ENCODE measurements at regions not wholly inside any gene's neighbourhood (a gene's known extent, or its start where the extent isn't known, plus 50 kb on each side); places are given as distances from the start of the nearest gene placed in this dataset.

GRCh38 chr7:57274535-57275283 lies 142.5 kb upstream of the ZNF479 start:
- DNase-seq (ENCODE audit: insufficient read length) (no peak), FAIRE-seq (no peak)
- TF ChIP-seq POLR2AphosphoS5 (IDR thresholded peaks at IDR 0.05; ENCODE audit: low read depth, low read length): no peak
- TF ChIP-seq TAF1 (IDR thresholded peaks at IDR 0.05; ENCODE audit: borderline replicate concordance, low read depth, low read length): no peak
- TF ChIP-seq POLR2A (IDR thresholded peaks at IDR 0.05; ENCODE audit: low read depth, low read length): no peak

- TF ChIP-seq POLR2AphosphoS5 (IDR thresholded peaks at IDR 0.05; ENCODE audit: low read depth, low read length): no peak
- no peak for TF ChIP-seq POLR2A (IDR thresholded peaks at IDR 0.05; ENCODE audit: low read depth, low read length)
- TF ChIP-seq TAF1 (IDR thresholded peaks at IDR 0.05; ENCODE audit: borderline replicate concordance, low read depth, low read length): no peak
- no peak for FAIRE-seq
Observed at GRCh38 chr7:57300747-57301146, 149.2 kb upstream of the ZNF716 start.

GRCh38 chr7:57305192-57305748 lies 144.7 kb upstream of the ZNF716 start:
- DNase-seq (ENCODE audit: insufficient read length) (no peak), FAIRE-seq (peak; percentile 88)
- TF ChIP-seq TAF1 (IDR thresholded peaks at IDR 0.05; ENCODE audit: borderline replicate concordance, low read depth, low read length) (no peak), POLR2AphosphoS5 (IDR thresholded peaks at IDR 0.05; ENCODE audit: low read depth, low read length) (no peak), POLR2A (IDR thresholded peaks at IDR 0.05; ENCODE audit: low read depth, low read length) (no peak)

More at GRCh38 chr7:57300747-57301146, 149.2 kb upstream of the ZNF716 start:
- no peak for DNase-seq (ENCODE audit: insufficient read length)

DNA sequence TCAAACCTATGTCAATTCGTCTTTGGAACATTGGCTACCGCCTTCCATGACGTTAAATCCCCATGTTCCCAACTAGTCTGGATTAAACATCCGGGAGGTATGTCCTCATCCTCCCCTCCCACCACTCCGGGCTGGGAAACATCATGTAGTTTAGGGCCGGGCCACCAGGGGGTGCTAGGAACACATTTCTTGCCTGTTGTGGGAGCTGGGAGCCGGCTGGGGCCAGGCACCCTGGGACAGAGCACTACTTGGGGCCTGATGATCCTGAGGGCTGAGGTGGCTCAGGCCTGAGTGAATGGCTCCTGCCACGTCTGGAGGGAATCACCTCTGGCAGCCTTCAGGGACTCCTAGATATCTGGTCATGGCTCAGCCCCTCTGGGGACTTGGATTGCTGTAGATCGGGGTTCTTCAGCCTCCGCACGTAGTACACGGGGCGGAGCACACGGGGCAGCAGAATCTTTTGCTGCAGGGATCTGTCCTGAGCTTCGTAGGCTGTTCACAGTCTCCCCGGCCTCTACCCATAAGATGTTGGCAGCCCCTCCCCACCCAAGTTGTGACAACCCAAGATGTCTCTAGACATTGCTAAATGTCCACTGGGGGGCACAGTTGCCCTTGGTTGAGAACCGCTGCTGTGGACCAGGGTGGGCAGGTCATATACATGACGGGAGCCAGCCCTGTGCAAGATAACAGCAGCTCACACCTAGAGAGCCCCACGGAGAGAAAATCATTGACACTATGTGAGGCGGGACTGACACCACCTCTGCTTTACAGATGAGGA lies 141.2 kb upstream of the ZNF716 start:
- DNase-seq (ENCODE audit: insufficient read length) (no peak), FAIRE-seq (no peak)
- TF ChIP-seq POLR2AphosphoS5 (IDR thresholded peaks at IDR 0.05; ENCODE audit: low read depth, low read length) (no peak), POLR2A (IDR thresholded peaks at IDR 0.05; ENCODE audit: low read depth, low read length) (no peak), TAF1 (IDR thresholded peaks at IDR 0.05; ENCODE audit: borderline replicate concordance, low read depth, low read length) (no peak)

GRCh38 chr7:57327081-57327480 lies 122.9 kb upstream of the ZNF716 start:
- FAIRE-seq: no peak
- TF ChIP-seq TAF1 (IDR thresholded peaks at IDR 0.05; ENCODE audit: borderline replicate concordance, low read depth, low read length): no peak
- TF ChIP-seq POLR2A (IDR thresholded peaks at IDR 0.05; ENCODE audit: low read depth, low read length): no peak
- TF ChIP-seq POLR2AphosphoS5 (IDR thresholded peaks at IDR 0.05; ENCODE audit: low read depth, low read length): no peak
- DNase-seq (ENCODE audit: insufficient read length): no peak

DNA sequence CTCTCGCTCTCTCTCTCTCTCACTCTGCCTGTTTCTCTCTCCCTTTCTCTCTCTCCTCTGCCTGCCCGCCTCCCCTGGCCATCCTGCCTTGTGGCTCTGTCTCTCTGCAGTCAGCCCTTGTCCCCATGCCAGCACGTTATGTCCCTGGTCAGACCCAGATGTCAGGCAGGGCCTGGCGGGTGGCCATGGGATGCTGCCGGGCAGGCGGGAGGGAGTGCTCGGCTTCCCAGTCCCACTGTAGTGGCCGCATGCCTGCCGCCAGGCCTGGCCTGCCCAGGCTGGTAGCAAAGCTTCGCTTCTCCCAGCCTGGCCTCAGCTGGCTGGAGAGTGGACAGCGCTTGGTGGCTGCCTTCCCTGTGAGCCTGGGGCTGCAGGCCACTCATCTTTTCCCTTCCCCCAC lies 121.5 kb upstream of the ZNF716 start:
- FAIRE-seq: no peak
- DNase-seq (ENCODE audit: insufficient read length): no peak
- TF ChIP-seq POLR2A (IDR thresholded peaks at IDR 0.05; ENCODE audit: low read depth, low read length): no peak

DNA sequence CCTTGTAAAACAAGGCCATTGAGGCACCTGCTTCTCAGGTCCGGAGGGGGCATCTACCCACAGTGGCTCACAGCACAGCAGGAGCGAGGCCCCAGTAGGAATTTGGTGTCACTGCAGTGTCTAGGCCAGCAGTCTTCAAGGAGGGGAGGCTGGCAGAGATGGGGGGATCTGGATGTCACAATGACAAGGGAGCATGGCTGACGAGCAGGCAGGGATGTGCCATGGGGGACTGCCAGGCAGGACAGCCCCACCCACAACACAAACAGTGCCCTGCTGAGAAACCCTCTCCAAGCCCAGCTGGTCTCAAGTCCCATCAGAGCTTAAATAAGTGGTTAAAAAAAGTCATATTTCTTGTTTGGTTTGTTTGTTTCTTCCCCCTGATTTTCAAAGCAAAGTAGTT lies 121.0 kb upstream of the ZNF716 start:
- no peak for TF ChIP-seq POLR2A (IDR thresholded peaks at IDR 0.05; ENCODE audit: low read depth, low read length)
- no peak for TF ChIP-seq POLR2AphosphoS5 (IDR thresholded peaks at IDR 0.05; ENCODE audit: low read depth, low read length)
- TF ChIP-seq TAF1 (IDR thresholded peaks at IDR 0.05; ENCODE audit: borderline replicate concordance, low read depth, low read length): no peak
- FAIRE-seq (no peak), DNase-seq (ENCODE audit: insufficient read length) (no peak)

- FAIRE-seq: no peak
- DNase-seq (ENCODE audit: insufficient read length): no peak
- TF ChIP-seq POLR2A (IDR thresholded peaks at IDR 0.05; ENCODE audit: low read depth, low read length): no peak
- no peak for TF ChIP-seq POLR2AphosphoS5 (IDR thresholded peaks at IDR 0.05; ENCODE audit: low read depth, low read length)
- TF ChIP-seq TAF1 (IDR thresholded peaks at IDR 0.05; ENCODE audit: borderline replicate concordance, low read depth, low read length): no peak
Observed at GRCh38 chr7:57339198-57339944, 110.6 kb upstream of the ZNF716 start.

- DNase-seq (ENCODE audit: insufficient read length) (no peak), FAIRE-seq (no peak)
- TF ChIP-seq POLR2A (IDR thresholded peaks at IDR 0.05; ENCODE audit: low read depth, low read length): no peak
- no peak for TF ChIP-seq POLR2AphosphoS5 (IDR thresholded peaks at IDR 0.05; ENCODE audit: low read depth, low read length)
- no peak for TF ChIP-seq TAF1 (IDR thresholded peaks at IDR 0.05; ENCODE audit: borderline replicate concordance, low read depth, low read length)
Observed at GRCh38 chr7:57342954-57343353, 107.0 kb upstream of the ZNF716 start.

DNA sequence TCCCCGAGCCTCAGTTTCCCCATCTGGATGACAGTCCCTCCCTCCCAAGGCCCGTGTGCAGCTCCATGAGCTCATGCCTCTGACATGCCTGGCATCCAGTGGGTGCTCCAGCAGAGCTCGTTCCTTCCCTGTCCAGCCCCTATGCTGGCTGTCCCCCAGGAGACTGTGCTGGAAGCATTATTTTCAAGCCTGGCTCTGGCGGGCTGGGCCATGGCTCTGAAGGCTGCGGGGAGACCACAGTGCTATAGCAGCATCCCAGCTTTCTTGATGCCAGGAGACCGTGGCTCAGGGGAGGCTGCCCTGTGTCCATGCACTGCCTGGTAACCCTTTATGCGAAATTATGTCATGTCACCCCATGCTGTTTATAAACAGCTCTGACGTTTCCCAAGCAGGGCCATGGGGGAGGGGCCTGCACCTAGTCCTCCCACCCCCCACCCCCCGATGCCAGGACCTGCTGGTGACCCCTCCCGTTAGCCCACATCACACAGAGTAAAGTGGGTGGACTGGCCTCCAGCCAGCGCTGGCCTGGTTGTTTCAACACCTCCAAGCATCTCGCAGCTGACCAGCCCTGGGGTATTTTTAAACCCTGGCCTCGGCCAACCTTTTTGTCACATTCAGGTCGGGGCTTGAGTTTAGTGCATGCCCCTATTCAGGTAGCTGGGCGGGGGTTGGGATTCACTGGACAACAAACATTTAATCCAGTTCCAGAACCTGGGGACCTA lies 105.9 kb upstream of the ZNF716 start:
- TF ChIP-seq TAF1 (IDR thresholded peaks at IDR 0.05; ENCODE audit: borderline replicate concordance, low read depth, low read length): no peak
- TF ChIP-seq POLR2AphosphoS5 (IDR thresholded peaks at IDR 0.05; ENCODE audit: low read depth, low read length): no peak
- TF ChIP-seq POLR2A (IDR thresholded peaks at IDR 0.05; ENCODE audit: low read depth, low read length): no peak
- DNase-seq (ENCODE audit: insufficient read length): no peak
- FAIRE-seq: no peak

- DNase-seq (ENCODE audit: insufficient read length) (no peak), FAIRE-seq (no peak)
- TF ChIP-seq POLR2A (IDR thresholded peaks at IDR 0.05; ENCODE audit: low read depth, low read length) (no peak), POLR2AphosphoS5 (IDR thresholded peaks at IDR 0.05; ENCODE audit: low read depth, low read length) (no peak), TAF1 (IDR thresholded peaks at IDR 0.05; ENCODE audit: borderline replicate concordance, low read depth, low read length) (no peak)
Observed at GRCh38 chr7:57344957-57345356, 105.0 kb upstream of the ZNF716 start.

All from GM12892 (cell line).